ENCODE measurements at regions not wholly inside any gene's neighbourhood (a gene's known extent, or its start where the extent isn't known, plus 50 kb on each side); places are given as distances from the start of the nearest gene placed in this dataset.

DNA sequence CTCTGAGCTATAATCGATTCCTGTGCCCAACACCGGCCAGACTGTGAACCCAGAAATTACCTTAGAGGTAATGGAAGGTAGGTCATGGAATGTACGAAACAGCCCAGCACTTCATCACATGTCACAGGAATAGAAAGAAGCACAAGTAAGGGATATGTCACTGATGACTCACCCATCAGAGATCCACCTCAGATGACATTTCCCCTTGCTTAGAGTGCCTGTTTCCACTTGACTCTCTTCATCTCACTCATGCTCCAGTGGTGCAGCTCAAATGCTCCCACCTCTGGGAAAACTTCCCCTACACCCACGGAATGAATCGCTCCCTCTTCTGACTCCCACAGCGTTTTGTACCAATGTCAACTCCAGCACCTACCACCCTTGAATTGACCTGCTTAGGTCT, 381.6 kb upstream of the CNR1 start:
- no peak overlapping the region for H3K4me3 ChIP-seq (replicated peaks; ENCODE audit: insufficient read depth, low read length)
- H3K27ac ChIP-seq (replicated peaks): no peak overlapping the region
- TF ChIP-seq, protein P1, sequence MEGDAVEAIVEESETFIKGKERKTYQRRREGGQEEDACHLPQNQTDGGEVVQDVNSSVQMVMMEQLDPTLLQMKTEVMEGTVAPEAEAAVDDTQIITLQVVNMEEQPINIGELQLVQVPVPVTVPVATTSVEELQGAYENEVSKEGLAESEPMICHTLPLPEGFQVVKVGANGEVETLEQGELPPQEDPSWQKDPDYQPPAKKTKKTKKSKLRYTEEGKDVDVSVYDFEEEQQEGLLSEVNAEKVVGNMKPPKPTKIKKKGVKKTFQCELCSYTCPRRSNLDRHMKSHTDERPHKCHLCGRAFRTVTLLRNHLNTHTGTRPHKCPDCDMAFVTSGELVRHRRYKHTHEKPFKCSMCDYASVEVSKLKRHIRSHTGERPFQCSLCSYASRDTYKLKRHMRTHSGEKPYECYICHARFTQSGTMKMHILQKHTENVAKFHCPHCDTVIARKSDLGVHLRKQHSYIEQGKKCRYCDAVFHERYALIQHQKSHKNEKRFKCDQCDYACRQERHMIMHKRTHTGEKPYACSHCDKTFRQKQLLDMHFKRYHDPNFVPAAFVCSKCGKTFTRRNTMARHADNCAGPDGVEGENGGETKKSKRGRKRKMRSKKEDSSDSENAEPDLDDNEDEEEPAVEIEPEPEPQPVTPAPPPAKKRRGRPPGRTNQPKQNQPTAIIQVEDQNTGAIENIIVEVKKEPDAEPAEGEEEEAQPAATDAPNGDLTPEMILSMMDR (IDR thresholded peaks at IDR 0.05; ENCODE audit: insufficient read depth, low read length): no peak
- no peak for TF ChIP-seq SPI1 (IDR thresholded peaks at IDR 0.05; ENCODE audit: borderline replicate concordance, low read depth)
- no peak for TF ChIP-seq GABPA (IDR thresholded peaks at IDR 0.05; ENCODE audit: low read depth)
- H3K27me3 ChIP-seq (ENCODE audit: insufficient read depth, poor library complexity, severe bottlenecking): no peaks in the 10 kb centered on the region
- DNase-seq (ENCODE audit: low read depth in 1 of 2, low spot score in 1 of 2): no peak

DNA sequence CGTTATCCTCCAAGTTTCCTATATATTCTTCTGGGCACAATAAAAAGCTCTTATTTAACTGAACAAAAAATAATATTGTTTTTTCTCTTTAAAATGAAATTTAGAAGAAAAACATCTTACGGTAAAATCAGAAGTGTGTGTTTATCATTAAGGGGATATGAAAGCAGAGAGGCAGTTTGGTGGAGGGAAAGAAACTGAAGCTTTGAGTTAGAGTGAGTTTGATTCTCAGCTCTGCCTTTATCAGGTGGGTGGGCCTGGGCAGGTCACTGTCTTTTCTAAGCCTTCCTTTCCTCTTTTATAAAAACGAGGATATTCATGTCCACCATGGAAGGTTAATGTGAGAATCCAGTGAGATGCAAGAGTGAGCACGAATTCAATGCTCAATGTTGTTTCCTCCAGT, 379.8 kb upstream of the CNR1 start:
- DNase-seq (ENCODE audit: low read depth in 1 of 2, low spot score in 1 of 2): no peak
- H3K27me3 ChIP-seq (ENCODE audit: insufficient read depth, poor library complexity, severe bottlenecking): no peaks in the 10 kb centered on the region
- no peak for TF ChIP-seq SPI1 (IDR thresholded peaks at IDR 0.05; ENCODE audit: borderline replicate concordance, low read depth)
- H3K27ac ChIP-seq (replicated peaks): no peak overlapping the region
- no peak overlapping the region for H3K4me3 ChIP-seq (replicated peaks; ENCODE audit: insufficient read depth, low read length)

DNA sequence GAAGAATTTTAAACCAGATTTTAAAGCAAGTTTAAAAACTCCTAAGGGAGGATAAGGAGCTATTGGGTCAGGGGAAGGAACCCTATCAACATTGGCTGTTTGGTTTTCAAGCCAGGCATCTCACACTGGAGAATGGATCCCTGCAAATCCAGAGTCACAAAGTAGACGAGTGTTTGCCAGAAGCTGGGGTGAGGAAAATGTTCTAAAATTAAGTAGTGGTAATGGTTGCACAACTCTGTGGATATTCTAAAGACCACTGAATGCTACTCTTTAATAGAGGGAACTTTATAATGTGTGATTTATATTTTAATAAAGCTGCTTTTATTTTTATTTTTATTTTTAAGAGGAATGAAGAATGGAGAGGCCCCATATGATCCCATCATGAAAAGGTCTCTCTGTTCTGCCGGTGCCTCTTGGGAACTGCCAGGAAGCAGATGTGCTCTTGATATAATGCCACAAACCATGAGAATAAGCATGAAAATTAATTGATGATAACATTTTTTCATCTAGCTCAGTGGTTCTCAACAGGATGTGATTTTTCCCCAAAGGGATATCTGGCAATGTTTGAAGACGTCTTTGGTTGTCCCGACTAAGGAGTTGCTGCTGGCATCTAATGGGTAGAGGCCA, 379.0 kb upstream of the CNR1 start:
- H3K4me3 ChIP-seq (replicated peaks; ENCODE audit: insufficient read depth, low read length): no peak overlapping the region
- no peak for TF ChIP-seq GABPA (IDR thresholded peaks at IDR 0.05; ENCODE audit: low read depth)
- TF ChIP-seq, protein P1 (IDR thresholded peaks at IDR 0.05; ENCODE audit: insufficient read depth, low read length): no peak
- no peak for TF ChIP-seq SPI1 (IDR thresholded peaks at IDR 0.05; ENCODE audit: borderline replicate concordance, low read depth)
- no peak for TF ChIP-seq POLR2AphosphoS5 (IDR thresholded peaks at IDR 0.05; ENCODE audit: low read depth)
- TF ChIP-seq, protein P2, sequence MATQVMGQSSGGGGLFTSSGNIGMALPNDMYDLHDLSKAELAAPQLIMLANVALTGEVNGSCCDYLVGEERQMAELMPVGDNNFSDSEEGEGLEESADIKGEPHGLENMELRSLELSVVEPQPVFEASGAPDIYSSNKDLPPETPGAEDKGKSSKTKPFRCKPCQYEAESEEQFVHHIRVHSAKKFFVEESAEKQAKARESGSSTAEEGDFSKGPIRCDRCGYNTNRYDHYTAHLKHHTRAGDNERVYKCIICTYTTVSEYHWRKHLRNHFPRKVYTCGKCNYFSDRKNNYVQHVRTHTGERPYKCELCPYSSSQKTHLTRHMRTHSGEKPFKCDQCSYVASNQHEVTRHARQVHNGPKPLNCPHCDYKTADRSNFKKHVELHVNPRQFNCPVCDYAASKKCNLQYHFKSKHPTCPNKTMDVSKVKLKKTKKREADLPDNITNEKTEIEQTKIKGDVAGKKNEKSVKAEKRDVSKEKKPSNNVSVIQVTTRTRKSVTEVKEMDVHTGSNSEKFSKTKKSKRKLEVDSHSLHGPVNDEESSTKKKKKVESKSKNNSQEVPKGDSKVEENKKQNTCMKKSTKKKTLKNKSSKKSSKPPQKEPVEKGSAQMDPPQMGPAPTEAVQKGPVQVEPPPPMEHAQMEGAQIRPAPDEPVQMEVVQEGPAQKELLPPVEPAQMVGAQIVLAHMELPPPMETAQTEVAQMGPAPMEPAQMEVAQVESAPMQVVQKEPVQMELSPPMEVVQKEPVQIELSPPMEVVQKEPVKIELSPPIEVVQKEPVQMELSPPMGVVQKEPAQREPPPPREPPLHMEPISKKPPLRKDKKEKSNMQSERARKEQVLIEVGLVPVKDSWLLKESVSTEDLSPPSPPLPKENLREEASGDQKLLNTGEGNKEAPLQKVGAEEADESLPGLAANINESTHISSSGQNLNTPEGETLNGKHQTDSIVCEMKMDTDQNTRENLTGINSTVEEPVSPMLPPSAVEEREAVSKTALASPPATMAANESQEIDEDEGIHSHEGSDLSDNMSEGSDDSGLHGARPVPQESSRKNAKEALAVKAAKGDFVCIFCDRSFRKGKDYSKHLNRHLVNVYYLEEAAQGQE (IDR thresholded peaks at IDR 0.05; ENCODE audit: insufficient replicate concordance, low read depth): no peak
- H3K27me3 ChIP-seq (ENCODE audit: insufficient read depth, poor library complexity, severe bottlenecking): no peaks in the 10 kb centered on the region

DNA sequence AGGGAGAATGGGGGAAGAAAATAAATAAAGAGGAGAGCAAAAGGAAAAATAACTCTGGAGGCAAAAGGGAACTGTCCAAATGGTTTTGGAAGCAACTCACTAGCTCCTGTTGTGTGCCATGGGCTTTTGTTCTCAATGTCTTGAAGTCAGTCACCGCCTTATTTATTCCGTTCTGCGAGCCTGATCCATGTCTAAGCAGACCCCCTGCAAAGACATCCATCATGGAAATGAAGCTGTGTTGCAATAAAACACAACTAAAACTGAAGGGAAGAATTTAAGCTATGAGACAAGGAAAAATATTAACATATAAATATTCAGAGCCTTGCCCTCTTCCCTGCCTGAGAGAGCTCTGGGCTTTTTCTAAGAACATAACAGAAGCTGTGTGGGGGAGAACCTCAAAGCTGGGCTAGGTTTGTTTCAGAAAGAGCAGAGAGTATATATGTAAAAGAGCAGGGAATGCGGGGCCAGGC, 373.2 kb upstream of the CNR1 start:
- no peak overlapping the region for H3K27ac ChIP-seq (replicated peaks)
- DNase-seq (ENCODE audit: low read depth in 1 of 2, low spot score in 1 of 2): no peak
- TF ChIP-seq, protein P2 (IDR thresholded peaks at IDR 0.05; ENCODE audit: insufficient replicate concordance, low read depth): peak; percentile 76
- TF ChIP-seq GABPA (IDR thresholded peaks at IDR 0.05; ENCODE audit: low read depth): no peak
- no peak for TF ChIP-seq POLR2AphosphoS5 (IDR thresholded peaks at IDR 0.05; ENCODE audit: low read depth)
- TF ChIP-seq, protein P1 (IDR thresholded peaks at IDR 0.05; ENCODE audit: insufficient read depth, low read length): no peak
- no peak for TF ChIP-seq SPI1 (IDR thresholded peaks at IDR 0.05; ENCODE audit: borderline replicate concordance, low read depth)
- H3K27me3 ChIP-seq (ENCODE audit: insufficient read depth, poor library complexity, severe bottlenecking): no peaks in the 10 kb centered on the region
- no peak overlapping the region for H3K4me3 ChIP-seq (replicated peaks; ENCODE audit: insufficient read depth, low read length)

More for the DNA sequence above, 379.0 kb upstream of the CNR1 start:
- DNase-seq (ENCODE audit: low read depth in 1 of 2, low spot score in 1 of 2): no peak
- H3K27ac ChIP-seq (replicated peaks): no peak overlapping the region
